NCI-H2107 (cell line): ENCODE measurements at regions not wholly inside any gene's neighbourhood (a gene's known extent, or its start where the extent isn't known, plus 50 kb on each side); places are given as distances from the start of the nearest gene placed in this dataset.

ENCODE experiments used
- DNase-seq: peaks from one replicate; lab custom pipeline; 2025; lab: John Stamatoyannopoulos, UW

DNA sequence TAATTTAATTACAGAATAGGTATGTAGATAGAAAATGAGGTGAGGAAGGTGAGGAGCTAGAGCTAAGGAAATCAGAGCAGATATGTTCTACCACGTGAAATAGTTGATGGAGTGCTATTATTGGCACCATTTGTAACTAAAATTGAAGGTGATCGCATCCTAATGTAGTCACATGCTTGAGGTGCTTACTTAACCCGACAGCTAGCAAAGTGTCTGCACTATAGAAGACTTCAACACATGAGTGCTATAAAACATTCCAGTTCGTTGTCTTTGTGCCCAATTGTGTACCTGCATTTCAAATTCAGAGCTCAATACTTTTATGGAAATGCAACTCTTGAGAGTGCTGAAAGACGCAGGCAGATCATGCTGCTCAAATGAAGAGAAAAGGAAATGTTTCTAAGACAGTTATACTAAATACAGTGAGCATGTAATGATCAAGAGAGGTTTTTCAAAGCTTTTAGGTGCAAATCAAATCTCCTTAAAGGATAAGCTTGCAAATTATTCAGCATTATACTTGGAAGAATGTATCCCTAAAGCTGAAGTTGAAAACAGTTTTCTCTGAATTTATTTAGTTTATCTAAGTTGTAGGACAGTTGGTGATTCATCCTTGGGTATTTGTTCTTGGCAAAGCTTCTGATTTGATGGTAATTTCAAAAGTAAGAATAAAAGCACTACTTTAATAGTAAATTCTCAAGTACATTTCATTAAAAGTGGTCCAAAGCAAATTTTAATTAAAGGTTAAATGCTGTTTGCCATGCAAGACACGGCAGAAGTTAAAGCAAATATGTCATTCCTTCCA, 223.9 kb upstream of the EPHA5 start:
- no peak for DNase-seq

GRCh38 chr4:65893271-65893670, 223.0 kb upstream of the EPHA5 start:
- no peak for DNase-seq

GRCh38 chr4:65880594-65880993, 210.3 kb upstream of the EPHA5 start:
- no peak for DNase-seq

DNA sequence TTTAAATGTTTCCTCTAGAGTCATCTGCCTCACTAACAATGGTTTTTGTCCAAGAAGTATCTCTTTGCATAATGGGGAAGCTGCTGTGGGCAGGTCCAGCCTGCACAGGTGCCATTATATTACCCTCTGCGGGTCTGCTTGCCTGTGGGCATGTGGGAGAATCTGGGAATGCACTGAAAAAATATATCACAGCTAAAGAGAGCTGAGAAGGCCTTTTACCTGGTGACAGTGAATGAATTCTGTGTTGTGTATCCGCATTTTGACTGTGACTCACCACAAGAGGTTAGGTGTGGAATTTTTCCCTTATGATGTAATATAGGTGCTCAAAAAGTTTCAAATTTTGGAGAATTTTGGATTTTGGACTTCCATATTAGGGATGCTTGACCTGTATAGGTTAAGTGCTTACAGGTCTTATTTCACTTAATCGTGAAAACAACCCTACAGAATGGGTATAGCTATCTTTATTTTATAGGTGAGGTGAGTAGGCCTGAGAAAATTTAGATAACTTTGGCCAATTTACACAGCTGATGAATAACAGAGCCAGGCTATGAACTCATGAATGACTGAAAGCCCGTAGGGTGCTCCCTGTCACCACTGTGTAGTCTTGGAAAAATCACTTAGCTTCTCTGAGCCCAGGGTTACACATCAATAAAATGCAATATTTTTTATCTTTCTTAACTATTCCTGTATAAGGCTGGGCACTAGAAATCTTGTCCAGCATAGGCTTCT, 198.0 kb upstream of the EPHA5 start:
- no peak for DNase-seq

GRCh38 chr4:65865489-65865888, 195.2 kb upstream of the EPHA5 start:
- DNase-seq = no peak

- DNase-seq = no peak
Observed at GRCh38 chr4:65861993-65862392, 191.7 kb upstream of the EPHA5 start.

DNA sequence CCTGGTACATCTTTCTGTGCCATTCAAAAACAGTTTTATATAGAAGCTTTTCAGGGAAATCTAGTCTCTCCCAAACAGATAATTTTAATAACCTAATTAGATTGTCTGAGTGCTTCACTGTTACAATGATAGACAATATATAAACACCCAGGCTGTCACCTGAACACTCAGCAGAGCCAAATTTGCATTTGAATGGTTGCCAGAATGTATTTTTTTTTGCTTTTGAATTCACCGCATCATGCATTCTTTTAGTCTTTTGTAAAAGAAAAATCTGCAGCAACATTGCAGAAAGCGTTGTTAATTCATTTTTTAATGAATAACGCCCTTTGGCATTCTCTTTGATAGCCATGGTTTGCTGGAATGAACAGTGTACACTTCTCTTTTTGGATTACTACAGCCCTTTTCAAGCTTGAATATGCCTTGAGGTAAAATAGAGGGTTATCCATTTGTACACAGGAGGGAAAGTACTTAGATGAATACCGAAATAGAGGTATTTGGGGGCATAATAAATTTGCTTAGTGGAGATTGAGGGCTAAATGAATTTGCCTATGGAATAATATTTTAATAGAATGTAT, 175.0 kb upstream of the EPHA5 start:
- no peak for DNase-seq

DNA sequence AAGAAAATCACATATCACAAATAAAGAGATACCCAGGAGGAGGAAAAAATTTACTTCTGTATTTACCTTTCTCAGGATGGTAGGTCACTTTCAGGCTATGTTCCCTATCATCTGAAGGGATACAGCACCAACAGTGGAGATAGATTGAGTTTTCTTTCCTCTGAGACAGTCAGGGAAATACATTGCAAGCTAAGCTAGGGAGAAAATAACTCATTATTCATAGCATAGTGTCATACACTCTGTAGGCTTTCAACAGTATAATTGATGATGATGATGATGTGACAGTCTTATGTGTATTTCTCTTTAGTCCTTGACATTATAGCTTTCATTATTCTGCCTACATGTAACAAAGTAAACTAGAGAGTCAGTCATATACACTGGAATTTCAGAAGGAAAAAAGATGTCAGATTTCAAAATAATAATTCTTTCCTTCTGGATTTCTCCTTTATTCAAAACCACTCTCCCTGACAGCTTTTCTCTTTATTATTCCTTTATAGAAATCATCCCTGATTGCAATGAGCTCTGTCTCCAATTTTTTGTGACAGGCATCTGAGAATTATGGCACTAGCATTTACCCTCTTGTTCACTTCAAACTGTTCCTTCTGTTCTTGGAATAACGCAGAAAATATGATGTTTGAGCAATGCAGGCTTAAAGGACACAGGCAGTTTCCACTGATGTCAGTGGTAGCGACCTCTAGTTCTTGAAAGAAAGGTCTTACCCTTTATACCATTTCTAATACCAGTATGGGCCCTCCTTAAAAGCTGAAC, 169.1 kb upstream of the EPHA5 start:
- DNase-seq = no peak

DNA sequence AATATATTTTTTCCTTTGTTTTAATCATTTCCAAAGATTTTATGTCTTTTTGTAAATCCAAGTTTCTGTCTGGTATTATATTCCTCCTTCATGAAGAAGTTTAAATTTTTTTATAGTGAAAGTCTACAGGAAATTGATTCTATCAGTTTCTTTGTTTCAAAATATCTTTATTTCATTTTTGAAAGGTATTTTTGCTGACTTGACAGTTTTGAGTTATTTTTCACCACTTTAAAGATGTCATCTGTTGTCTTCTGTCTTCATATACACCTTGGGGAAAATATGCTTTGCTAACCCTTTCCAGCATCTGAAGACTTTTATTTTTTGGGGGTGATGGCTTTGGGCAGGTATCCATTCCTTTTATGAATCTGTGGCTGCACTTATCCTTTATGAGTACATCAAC, 164.4 kb upstream of the EPHA5 start:
- no peak for DNase-seq

DNA sequence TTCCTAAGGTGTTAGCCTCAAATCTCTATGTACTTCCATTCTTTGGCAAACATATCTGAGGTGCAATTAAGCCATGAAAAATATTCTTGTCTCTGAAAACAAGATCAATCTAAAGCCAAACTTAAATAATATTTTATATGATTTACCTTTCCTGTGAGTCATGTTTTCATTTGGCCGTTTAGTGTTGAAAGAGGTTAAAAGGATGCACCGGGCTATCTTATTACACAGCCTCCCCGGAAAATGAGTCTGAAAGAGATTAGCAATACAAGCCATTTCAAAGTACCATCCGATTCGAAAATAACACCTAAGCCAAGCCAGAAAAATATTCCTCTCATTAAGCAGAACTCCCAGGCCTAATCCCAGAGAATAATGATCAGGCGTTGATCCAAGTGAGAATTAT, 161.5 kb upstream of the EPHA5 start:
- no peak for DNase-seq

DNA sequence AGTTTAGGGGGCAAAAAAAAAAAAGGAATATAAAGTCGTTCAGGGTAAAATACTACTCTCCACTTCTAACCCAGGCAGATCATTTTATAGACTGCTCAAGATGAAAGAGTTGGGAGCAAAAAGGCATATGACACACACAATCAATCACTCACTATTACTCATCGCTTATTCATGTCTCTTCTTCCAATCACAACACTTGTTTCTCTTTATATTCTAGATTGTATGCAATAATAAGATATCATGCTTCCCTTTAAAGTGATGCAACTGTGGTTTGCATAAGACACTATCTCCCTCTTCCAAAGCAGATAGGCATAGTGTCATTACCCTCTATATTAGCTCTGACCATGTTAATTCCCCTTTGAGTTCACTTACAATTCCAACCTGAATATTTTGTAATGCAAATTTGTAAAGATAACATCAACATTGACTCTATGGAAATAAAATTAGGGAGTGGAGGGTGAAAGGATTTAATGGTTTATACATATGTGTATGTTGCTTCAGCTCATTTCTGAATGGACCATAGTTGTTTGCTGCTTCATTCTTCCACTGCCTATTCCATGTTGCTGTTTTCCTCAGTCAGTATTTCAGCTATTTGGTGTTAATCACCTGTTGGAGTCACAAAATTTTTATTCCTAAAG, 154.9 kb upstream of the EPHA5 start:
- no peak for DNase-seq

- no peak for DNase-seq
Observed at GRCh38 chr4:65819192-65819591, 148.9 kb upstream of the EPHA5 start.

DNA sequence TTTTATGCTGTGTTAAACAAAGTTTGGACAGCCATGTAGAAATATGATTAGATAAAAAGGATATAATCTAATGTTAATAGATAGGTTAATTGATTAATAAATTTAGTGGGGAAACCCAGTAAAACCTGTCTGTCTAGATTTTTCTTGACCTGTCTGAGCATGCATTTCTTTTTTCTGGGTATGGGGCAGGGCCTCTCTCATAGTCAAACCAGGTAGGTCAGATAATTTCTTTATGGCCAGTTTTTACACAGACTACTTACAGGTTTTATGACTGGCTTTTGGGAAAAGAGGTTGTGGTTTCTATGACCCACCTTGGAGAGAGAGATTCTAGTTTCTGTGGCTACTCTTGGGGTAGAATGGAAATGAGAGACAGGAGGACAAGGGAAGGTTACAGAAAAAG, 135.6 kb upstream of the EPHA5 start:
- DNase-seq = no peak

DNA sequence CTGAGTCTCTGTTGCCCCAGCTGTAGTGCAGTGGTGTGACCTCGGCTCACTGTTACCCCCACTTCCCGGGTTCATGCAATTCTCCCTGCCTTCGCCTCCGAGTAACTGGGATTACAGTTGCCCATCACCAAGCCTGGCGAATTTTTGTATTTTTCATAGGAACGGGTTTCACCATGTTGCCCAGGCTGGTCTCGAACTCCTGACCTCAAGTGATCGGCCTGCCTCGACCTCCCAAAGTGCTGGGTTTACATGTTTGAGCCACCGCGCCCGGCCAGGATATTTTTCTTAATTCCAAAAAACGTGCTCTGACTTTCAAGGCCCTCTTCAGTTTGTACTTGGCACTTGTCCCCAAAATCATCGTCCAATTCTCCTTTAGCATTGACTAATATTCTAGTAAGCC, 129.2 kb upstream of the EPHA5 start:
- DNase-seq = no peak

DNA sequence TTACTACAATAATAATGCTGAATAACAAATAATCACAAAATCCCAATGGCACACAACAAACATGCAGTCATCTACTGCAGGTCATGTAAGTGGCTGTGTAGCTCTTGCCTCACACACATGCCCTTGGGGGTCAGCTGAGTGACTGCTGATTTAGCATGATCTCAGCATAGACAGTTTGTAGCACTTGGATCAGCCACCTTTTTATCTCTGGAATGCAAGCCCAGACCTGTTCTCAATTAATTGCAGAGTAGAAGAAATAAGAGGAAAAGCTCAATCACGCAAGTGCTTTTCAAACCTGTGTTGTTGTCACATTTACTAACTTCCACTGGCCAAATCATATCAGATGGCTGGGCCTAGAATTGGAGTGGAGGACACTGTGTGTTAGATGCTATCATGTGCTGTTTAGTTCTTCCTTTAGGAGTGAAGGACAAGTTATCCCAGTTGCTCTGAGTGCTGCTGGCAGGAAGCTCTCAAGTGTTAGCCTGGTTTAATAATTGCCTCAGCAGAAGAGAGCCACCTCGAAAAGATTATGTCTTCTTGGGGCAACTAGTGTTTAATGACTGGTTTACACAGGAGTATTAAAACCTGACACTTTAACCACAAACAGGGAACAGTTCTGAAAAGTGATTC, 128.3 kb upstream of the EPHA5 start:
- DNase-seq = no peak

DNA sequence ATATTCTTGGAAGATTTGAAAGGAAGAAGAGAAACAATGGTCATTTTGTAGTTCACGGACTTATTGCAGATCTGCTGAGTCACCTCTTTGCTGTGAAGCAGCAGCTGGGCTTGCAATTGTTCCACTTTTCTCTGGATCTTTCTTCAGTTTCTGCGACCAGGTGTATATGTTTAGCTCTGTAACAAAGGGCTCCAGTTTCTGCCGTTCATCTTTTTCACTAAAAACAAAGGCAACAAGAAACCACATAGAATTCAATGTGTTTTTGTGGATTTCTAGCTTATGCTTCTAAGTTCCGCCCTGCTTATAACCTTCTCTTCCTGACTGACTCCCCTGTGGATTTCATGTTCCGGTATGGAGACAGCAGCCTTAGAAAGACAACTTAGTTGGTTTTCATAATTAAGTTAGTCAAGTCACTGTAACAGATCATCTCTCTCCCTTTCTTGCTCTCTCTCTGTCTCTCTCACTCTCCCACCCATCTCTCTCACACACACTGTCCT, 121.6 kb upstream of the EPHA5 start:
- DNase-seq = no peak

DNA sequence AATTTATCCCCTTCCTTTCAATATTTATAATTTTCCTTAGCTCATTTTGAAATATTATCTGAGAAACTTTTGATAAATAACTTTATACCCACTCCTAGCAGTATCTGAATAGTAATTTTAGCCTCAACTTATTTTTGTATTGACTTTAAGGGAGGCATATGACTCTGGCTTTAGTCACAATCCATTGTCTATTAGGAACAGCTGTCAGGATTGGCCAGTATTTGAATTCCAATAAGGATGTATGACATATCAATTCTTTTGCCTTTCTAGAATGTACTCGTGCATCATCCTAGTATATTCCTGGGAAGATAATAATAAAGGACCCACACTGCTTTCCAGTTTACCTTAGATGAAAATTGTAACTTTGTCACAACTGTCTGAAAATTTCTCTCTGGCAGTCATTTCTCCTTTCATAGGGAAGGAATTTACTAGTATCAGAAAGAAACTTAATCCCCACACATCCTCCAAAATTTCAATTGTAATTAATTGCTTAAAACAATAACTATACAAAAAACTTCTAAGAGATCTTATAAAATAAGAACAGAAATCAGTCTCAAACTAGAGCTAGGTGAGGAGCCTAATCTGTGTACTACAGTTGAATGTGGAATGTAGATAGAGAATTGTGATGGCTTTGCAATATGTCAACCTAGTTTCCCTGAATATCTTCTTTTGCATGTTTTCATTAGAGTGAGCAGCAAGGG, 121.0 kb upstream of the EPHA5 start:
- no peak for DNase-seq

DNA sequence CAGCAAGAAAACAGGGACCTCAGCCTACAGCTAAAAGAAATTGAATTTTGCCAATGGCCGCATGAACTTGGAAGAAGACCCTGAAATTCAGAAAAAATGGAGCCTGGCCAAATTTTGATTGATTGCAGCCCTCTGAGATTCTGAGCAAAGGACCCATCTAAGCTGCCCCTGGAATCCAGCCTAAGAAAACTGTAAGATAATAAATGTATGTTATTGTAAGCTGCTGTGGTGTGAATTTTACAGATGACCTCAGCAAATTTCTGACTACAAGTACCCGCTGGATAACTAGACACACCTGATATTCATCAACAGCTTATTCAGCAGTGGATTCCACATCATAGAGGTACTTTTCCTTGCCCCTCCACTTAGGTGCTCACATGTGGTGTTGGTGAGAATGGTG, 119.5 kb upstream of the EPHA5 start:
- no peak for DNase-seq

GRCh38 chr4:65789341-65789740, 119.1 kb upstream of the EPHA5 start:
- no peak for DNase-seq

GRCh38 chr4:65777270-65777669, 107.0 kb upstream of the EPHA5 start:
- no peak for DNase-seq

GRCh38 chr4:65773636-65774035, 103.3 kb upstream of the EPHA5 start:
- no peak for DNase-seq
